ENCODE measurements at regions not wholly inside any gene's neighbourhood (a gene's known extent, or its start where the extent isn't known, plus 50 kb on each side); places are given as distances from the start of the nearest gene placed in this dataset.

GRCh38 chr9:80375477-80375876, 803.7 kb downstream of the TLE4 start:
- no peak for DNase-seq (ENCODE audit: low read depth)

- DNase-seq (ENCODE audit: low read depth), result no peak
Measured at GRCh38 chr9:80369641-80370040, 797.9 kb downstream of the TLE4 start.

GRCh38 chr9:80366626-80367025, 794.9 kb downstream of the TLE4 start:
- no peak for DNase-seq (ENCODE audit: low read depth)

GRCh38 chr9:80359941-80360881, 788.4 kb downstream of the TLE4 start:
- DNase-seq (ENCODE audit: low read depth), result no peak

- no peak for DNase-seq (ENCODE audit: low read depth)
Measured at GRCh38 chr9:80359291-80359690, 787.5 kb downstream of the TLE4 start.

- DNase-seq (ENCODE audit: low read depth), result no peak
Measured at GRCh38 chr9:80352967-80353366, 781.2 kb downstream of the TLE4 start.

GRCh38 chr9:80351612-80352011, 779.8 kb downstream of the TLE4 start:
- DNase-seq (ENCODE audit: low read depth), result no peak

- DNase-seq (ENCODE audit: low read depth), result no peak
Measured at GRCh38 chr9:80326105-80326504, 754.3 kb downstream of the TLE4 start.

- DNase-seq (ENCODE audit: low read depth), result no peak
Measured at GRCh38 chr9:80320916-80321315, 749.2 kb downstream of the TLE4 start.

GRCh38 chr9:80320480-80320879, 748.7 kb downstream of the TLE4 start:
- DNase-seq (ENCODE audit: low read depth), result no peak

- DNase-seq (ENCODE audit: low read depth), result no peak
Measured at GRCh38 chr9:80305136-80305535, 733.4 kb downstream of the TLE4 start.

- no peak for DNase-seq (ENCODE audit: low read depth)
Measured at GRCh38 chr9:80294955-80295354, 723.2 kb downstream of the TLE4 start.

GRCh38 chr9:80294318-80294717, 722.6 kb downstream of the TLE4 start:
- no peak for DNase-seq (ENCODE audit: low read depth)

- no peak for DNase-seq (ENCODE audit: low read depth)
Measured at GRCh38 chr9:80292231-80292630, 720.5 kb downstream of the TLE4 start.

- no peak for DNase-seq (ENCODE audit: low read depth)
Measured at GRCh38 chr9:80285326-80285725, 713.6 kb downstream of the TLE4 start.

GRCh38 chr9:80282766-80283165, 711.0 kb downstream of the TLE4 start:
- DNase-seq (ENCODE audit: low read depth), result no peak

GRCh38 chr9:80259079-80259478, 687.3 kb downstream of the TLE4 start:
- no peak for DNase-seq (ENCODE audit: low read depth)

GRCh38 chr9:80251778-80252177, 680.0 kb downstream of the TLE4 start:
- DNase-seq (ENCODE audit: low read depth), result no peak

- DNase-seq (ENCODE audit: low read depth), result no peak
Measured at GRCh38 chr9:80242022-80242421, 670.3 kb downstream of the TLE4 start.

- DNase-seq (ENCODE audit: low read depth), result no peak
Measured at GRCh38 chr9:80235752-80236151, 664.0 kb downstream of the TLE4 start.

- DNase-seq (ENCODE audit: low read depth), result no peak
Measured at GRCh38 chr9:80233906-80234305, 662.1 kb downstream of the TLE4 start.

- no peak for DNase-seq (ENCODE audit: low read depth)
Measured at GRCh38 chr9:80233102-80233843, 661.5 kb downstream of the TLE4 start.

Data from stimulated activated CD8-positive, alpha-beta memory T cell treated with anti-CD3 and anti-CD28 coated beads, Interleukin-12 subunit alpha, Interleukin-12 subunit beta, amount 100 ng/mL, for 1 hour (primary cell).